Astrocyte of the cerebellum (primary cell): ENCODE measurements at regions not wholly inside any gene's neighbourhood (a gene's known extent, or its start where the extent isn't known, plus 50 kb on each side); places are given as distances from the start of the nearest gene placed in this dataset.

ENCODE experiments used
- DNase-seq: peaks from one replicate; pipeline ENCODE4 v3.0.0-alpha.2; 2011; ENCODE audit warnings: low read depth
- H3K4me3 ChIP-seq: 2 replicates; pipeline ENCODE4 v1.5.1; 2011; ENCODE audit warnings: mild to moderate bottlenecking, low read depth, low read length, moderate library complexity
- in situ Hi-C: cut with HindIII; loops from 2 replicates; pipeline ENCODE4 v1.10.0; 2017; ENCODE audit warnings: low sequenced_read_pairs
- TF ChIP-seq, protein P1 (sequence below): IDR thresholded peaks from 2 replicates; pipeline ENCODE4 v1.5.1; 2012; ENCODE audit warnings: low read length, low read depth, moderate library complexity, mild to moderate bottlenecking; ENCODE audit errors: missing control alignments

DNA sequence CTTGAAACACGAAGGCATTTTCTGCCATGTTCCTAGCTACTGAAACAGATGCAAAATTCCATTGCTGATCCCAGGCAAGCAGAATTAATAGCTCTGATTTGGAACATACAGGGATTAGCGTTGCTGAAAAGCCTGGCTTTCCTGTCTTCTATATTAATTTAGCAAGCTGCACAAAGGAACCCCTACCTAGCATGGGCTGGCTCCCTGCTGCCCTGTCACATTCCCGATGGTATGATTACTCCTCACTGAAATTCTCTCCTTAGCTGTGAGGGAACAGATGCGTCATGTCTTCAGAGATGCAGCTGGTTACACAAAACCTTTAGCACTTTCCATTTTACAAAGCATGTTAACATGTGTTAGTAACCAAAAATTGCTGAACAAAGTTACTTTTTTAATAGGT, 878.9 kb downstream of the TYW1 start:
- in situ Hi-C loops: no loop called here
- DNase-seq: no peak

DNA sequence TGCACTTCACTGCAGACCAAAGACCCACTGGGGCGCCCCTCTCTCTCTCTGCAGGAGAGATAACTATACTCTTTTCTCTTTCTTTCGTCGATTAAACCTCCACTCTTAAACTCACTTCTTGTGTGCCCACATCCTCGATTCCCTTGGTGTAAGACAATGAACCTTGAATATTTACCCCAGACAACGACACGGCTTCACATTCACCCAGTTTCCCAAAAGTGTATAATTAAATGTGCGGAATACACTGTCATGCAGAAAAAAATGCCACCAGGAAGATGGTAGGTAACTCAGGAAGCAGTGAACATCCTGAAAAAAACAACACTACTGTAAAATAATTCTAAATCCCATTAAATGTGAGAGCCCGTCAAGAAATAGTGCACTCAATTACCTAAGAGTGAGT, 882.2 kb downstream of the TYW1 start:
- in situ Hi-C loops: no loop called here
- TF ChIP-seq, protein P1, sequence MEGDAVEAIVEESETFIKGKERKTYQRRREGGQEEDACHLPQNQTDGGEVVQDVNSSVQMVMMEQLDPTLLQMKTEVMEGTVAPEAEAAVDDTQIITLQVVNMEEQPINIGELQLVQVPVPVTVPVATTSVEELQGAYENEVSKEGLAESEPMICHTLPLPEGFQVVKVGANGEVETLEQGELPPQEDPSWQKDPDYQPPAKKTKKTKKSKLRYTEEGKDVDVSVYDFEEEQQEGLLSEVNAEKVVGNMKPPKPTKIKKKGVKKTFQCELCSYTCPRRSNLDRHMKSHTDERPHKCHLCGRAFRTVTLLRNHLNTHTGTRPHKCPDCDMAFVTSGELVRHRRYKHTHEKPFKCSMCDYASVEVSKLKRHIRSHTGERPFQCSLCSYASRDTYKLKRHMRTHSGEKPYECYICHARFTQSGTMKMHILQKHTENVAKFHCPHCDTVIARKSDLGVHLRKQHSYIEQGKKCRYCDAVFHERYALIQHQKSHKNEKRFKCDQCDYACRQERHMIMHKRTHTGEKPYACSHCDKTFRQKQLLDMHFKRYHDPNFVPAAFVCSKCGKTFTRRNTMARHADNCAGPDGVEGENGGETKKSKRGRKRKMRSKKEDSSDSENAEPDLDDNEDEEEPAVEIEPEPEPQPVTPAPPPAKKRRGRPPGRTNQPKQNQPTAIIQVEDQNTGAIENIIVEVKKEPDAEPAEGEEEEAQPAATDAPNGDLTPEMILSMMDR: no peak
- no peak for DNase-seq

More for the DNA sequence above, 878.9 kb downstream of the TYW1 start:
- no peak overlapping the region for H3K4me3 ChIP-seq
- TF ChIP-seq, protein P1: no peak

DNA sequence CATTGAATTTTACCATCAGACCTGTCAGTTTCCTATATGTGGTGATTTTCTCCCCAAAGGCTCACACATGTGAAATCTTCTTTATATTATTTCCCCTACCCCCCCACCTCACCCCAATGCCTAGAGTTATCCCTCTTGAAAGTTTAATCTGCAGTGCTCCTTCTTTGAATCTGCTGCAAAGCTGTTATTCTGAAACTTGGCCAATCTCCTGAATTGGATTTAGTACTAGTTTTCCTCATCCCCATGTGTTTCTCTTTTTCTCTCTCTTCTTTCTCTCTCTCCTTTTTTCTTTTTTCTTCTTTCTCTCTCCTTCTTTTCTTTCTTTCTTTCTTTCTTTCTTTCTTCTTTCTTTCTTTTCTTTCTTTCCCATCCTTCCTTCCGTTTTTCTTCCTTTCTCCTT, 886.2 kb downstream of the TYW1 start:
- no peak overlapping the region for H3K4me3 ChIP-seq
- no peak for DNase-seq
- TF ChIP-seq, protein P1: no peak
- in situ Hi-C loops: no loop called here

More for the DNA sequence above, 882.2 kb downstream of the TYW1 start:
- H3K4me3 ChIP-seq: no peak overlapping the region

DNA sequence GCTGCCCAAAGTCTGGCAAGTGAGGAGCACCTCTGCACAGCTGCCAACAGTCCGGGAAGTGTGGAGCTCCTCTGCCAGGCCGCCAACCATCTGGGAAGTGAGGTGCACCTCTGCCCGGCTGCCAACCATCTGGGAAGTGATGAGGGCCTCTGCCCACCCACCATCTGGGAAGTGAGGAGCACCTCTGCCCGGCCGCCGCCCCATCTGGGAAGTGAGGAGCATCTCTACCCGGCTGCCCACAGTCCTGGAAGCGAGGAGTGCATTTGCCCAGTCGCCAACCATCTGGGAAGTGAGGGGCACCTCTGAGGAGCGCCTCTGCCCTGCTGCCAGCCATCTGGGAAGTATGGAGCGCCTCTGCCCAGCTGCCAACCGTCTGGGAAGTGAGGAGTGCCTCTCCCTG, 893.7 kb downstream of the TYW1 start:
- in situ Hi-C loops: no loop called here
- no peak overlapping the region for H3K4me3 ChIP-seq
- TF ChIP-seq, protein P1: no peak
- no peak for DNase-seq

DNA sequence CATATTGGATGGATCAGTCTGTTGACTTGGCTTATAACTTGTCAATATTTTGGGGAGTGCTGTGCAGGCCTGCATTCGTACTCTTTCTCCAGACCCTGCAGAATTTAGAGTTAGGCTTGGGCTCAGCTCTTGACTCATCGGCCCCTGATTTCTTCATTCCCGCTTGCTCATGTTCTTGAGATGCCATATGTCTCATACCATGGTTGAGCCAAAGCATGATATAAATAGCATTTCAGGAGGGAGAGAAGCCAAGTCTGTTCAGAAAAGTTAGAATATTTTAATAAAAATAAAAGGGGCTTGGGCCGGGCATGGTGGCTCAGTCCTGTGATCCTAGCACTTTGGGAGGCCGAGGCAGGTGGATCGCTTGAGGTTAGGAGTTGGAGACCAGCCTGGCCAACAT, 898.1 kb downstream of the TYW1 start:
- H3K4me3 ChIP-seq: no peak overlapping the region
- DNase-seq: no peak
- TF ChIP-seq, protein P1: no peak
- in situ Hi-C loops: no loop called here

DNA sequence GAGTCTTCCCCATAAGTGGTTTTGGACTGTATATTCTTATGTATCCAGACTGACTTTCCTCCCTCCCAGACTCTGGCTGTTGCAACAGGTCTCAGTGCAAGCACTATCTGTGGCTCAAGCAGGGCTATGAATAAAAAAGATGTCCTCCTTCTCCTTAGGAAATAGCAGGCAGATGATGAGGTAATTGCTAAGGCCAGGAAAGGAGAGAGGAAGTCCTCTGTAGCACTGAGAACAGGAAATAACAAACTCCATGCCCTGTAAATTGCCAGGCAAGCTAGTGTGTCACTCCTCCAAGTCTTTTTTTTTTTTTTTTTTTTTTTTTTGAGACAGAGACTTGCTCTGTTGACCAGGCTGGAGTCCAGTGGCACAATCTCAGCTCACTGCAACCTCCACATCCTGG, 900.1 kb downstream of the TYW1 start:
- in situ Hi-C loops: no loop called here
- H3K4me3 ChIP-seq: no peak overlapping the region
- TF ChIP-seq, protein P1: no peak
- DNase-seq: no peak

DNA sequence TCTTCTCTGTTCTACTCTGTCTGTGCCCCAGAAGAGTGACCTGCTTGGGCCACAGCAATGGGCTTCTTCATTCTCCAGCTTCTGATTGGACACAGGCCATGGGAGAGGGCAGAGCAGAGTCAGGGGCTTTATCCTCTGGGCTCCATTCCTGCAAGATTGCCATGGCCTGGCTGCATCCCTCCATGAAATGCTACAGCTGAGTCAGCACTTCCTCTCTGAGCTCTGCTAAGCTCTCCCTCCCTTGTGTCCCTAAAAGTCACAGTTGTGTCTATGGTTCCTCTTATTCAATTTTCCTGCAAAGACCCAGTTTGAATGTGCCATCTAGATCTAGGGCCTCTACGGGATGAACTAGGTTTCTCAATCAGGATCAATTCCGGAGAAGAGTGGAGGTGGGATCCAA, 903.8 kb downstream of the TYW1 start:
- H3K4me3 ChIP-seq: no peak overlapping the region
- DNase-seq: no peak
- TF ChIP-seq, protein P1: no peak
- in situ Hi-C loops: no loop called here
